NB4 (cell line): ENCODE measurements at regions not wholly inside any gene's neighbourhood (a gene's known extent, or its start where the extent isn't known, plus 50 kb on each side); places are given as distances from the start of the nearest gene placed in this dataset.

Experiments used
- CTCF ChIP-seq: IDR thresholded peaks from one replicate; pipeline ENCODE4 v1.5.1; 2012; ENCODE audit warnings: low read depth, low read length
- MAX ChIP-seq: IDR thresholded peaks from 2 replicates; pipeline ENCODE4 v1.6.1; 2011; ENCODE audit warnings: low read depth, low read length
- MYC ChIP-seq: IDR thresholded peaks from 2 replicates; pipeline ENCODE4 v1.6.1; 2011; ENCODE audit warnings: low read depth, low read length
- POLR2A ChIP-seq: IDR thresholded peaks from 2 replicates; pipeline ENCODE4 v1.6.1; 2011; ENCODE audit warnings: mild to moderate bottlenecking; ENCODE audit not compliant: insufficient read length; ENCODE audit errors: extremely low read depth

GRCh38 chr13:89755729-89756492 lies 1591.6 kb upstream of the MIR17HG start:
- no peak for TF ChIP-seq MYC
- no peak for TF ChIP-seq CTCF
- TF ChIP-seq POLR2A: no peak
- TF ChIP-seq MAX: no peak
